Thoracic aorta (tissue), 2 donors: ENCODE measurements at regions not wholly inside any gene's neighbourhood (a gene's known extent, or its start where the extent isn't known, plus 50 kb on each side); places are given as distances from the start of the nearest gene placed in this dataset.

ENCODE experiments used
- ATAC-seq: fragments of 150-250 bp; one replicate; pipeline ENCODE4 v1.8.0; 2017; ENCODE audit warnings: low read depth; ENCODE audit not compliant: insufficient number of reproducible peaks, low FRiP score
- DNase-seq: peaks from one replicate; pipeline ENCODE4 v3.0.0-alpha.2; 2020; ENCODE audit warnings: low spot score
- H3K27ac ChIP-seq, 2 donors: fragments of 200-600 bp; sonication (generic); 1 replicate in 1 of 2; 2 replicates in 1 of 2; pipeline ENCODE4 v1.5.1; 2016; ENCODE audit warnings: mild to moderate bottlenecking in 2 of 2, moderate library complexity in 2 of 2
- H3K27me3 ChIP-seq: fragments of 200-600 bp; sonication (generic); replicated peaks from 2 replicates; pipeline ENCODE4 v1.6.0; 2016; ENCODE audit warnings: mild to moderate bottlenecking; ENCODE audit not compliant: insufficient read depth
- H3K36me3 ChIP-seq: fragments of 200-600 bp; sonication (generic); one replicate; pipeline ENCODE4 v1.5.1; 2016
- H3K4me1 ChIP-seq, 2 donors: fragments of 200-600 bp; sonication (generic); 1 replicate in 1 of 2; 2 replicates in 1 of 2; pipeline versions ENCODE4 v1.5.1 to v1.6.0; 2016; ENCODE audit warnings: low read depth in 2 of 2, mild to moderate bottlenecking in 1 of 2; ENCODE audit not compliant: control insufficient read depth in 1 of 2
- H3K4me3 ChIP-seq: fragments of 200-600 bp; sonication (generic); 2 replicates; pipeline ENCODE4 v1.5.1; 2016; ENCODE audit warnings: mild to moderate bottlenecking
- H3K9me3 ChIP-seq: fragments of 200-600 bp; sonication (generic); 2 replicates; pipeline ENCODE4 v1.5.1; 2016
- CTCF ChIP-seq: fragments of 200-600 bp; sonication (generic); IDR thresholded peaks from one replicate; pipeline ENCODE4 v1.5.1; 2019; ENCODE audit warnings: antibody characterized with exemption

DNA sequence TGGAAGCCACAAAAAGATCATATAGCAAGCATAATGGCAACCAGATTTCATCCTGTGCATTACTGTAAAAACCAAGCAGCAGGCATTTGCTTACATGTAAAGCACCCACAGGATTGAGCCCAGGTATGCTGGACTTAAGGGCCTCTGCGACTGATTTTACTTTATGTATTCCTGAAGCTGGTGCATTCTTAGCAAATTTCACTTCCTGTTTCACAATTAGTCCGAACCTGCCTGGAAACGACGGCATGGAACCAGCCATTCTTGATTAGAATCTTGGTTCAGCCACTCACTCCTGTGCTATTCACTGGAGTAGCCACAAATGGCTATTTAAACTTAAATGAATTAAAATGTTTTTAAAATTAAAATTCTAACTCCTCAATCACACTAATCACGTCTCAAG, 239.2 kb downstream of the NUAK1 start:
- TF ChIP-seq CTCF, result no peak
- Histone ChIP-seq H3K27ac (no peak overlapping the region), H3K4me1 (no peaks in the 10 kb centered on the region), H3K4me3 (no peak overlapping the region), H3K36me3 (no peaks in the 10 kb centered on the region), H3K9me3 (no peaks in the 10 kb centered on the region), H3K27me3 (no peaks in the 10 kb centered on the region)
- DNase-seq (no peak), ATAC-seq (no peak)

- Histone ChIP-seq H3K9me3 (no peaks in the 10 kb centered on the region), H3K27ac (no peak overlapping the region), H3K4me1 (no peaks in the 10 kb centered on the region), H3K36me3 (no peaks in the 10 kb centered on the region), H3K27me3 (no peaks in the 10 kb centered on the region), H3K4me3 (no peak overlapping the region)
- no peak for ATAC-seq
- no peak for DNase-seq
- no peak for TF ChIP-seq CTCF
These were observed 232.2 kb downstream of the NUAK1 start for GRCh38 chr12:105906561-105906960.

- Histone ChIP-seq H3K4me3 (no peak overlapping the region), H3K27ac (no peak overlapping the region), H3K9me3 (no peaks in the 10 kb centered on the region), H3K36me3 (no peaks in the 10 kb centered on the region), H3K27me3 (no peaks in the 10 kb centered on the region), H3K4me1 (no peaks in the 10 kb centered on the region)
- TF ChIP-seq CTCF, result no peak
- no peak for ATAC-seq
- DNase-seq, result no peak
These were observed 230.8 kb downstream of the NUAK1 start for GRCh38 chr12:105907982-105908381.

GRCh38 chr12:105910030-105910429, 228.7 kb downstream of the NUAK1 start:
- ATAC-seq (no peak), DNase-seq (no peak)
- TF ChIP-seq CTCF, result no peak
- no peaks in the 10 kb centered on the region for H3K36me3 ChIP-seq
- H3K27me3 ChIP-seq, result no peaks in the 10 kb centered on the region
- H3K4me1 ChIP-seq, result no peaks in the 10 kb centered on the region
- H3K9me3 ChIP-seq, result no peaks in the 10 kb centered on the region
- no peak overlapping the region for H3K27ac ChIP-seq
- no peak overlapping the region for H3K4me3 ChIP-seq

- Histone ChIP-seq H3K4me3 (no peak overlapping the region), H3K36me3 (no peaks in the 10 kb centered on the region), H3K9me3 (no peaks in the 10 kb centered on the region), H3K4me1 (no peaks in the 10 kb centered on the region), H3K27ac (no peak overlapping the region), H3K27me3 (no peaks in the 10 kb centered on the region)
- ATAC-seq, result no peak
- no peak for DNase-seq
- no peak for TF ChIP-seq CTCF
These were observed 226.8 kb downstream of the NUAK1 start for GRCh38 chr12:105911966-105912365.
